ENCODE measurements at regions not wholly inside any gene's neighbourhood (a gene's known extent, or its start where the extent isn't known, plus 50 kb on each side); places are given as distances from the start of the nearest gene placed in this dataset.

DNA sequence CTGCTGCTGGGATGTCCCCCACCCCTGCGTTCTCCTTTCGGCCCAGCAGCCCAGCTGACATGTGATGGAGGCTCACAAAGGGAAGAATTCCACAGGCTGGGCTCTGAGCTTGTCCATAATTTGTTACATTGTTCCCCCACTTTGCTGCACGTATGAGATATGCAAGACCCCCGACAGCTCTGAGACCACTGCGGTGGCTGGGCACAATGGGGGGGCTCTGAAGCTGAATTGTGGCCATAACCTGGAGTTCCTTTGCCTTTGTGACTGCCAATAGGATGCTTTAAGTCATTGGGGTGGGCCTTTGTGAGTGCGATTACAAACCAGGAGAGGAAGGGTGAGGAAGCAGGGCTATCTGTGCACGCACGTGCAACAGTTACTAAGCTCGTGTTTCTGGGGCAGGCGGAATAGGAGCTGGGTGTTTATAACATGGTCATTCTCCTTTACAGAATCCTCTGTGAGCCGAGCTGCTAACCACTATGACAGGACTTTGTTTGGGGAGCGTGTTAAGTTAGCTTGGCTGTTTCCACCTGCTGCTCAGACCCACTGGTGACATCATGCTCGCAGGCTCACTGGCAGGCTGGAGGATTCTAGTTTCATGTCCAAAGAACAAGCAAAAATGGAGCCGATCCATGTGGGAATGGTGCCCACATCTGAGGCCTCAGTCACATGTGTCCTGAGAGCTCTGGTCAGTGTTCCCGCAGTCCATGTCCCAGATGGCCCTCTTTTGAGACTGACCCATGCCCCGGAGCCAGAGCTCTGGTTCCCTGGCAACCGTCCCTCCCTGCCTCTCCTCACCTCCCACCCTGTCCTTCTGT is 208.3 kb upstream of the SALL1 start:
- no peak for DNase-seq

DNA sequence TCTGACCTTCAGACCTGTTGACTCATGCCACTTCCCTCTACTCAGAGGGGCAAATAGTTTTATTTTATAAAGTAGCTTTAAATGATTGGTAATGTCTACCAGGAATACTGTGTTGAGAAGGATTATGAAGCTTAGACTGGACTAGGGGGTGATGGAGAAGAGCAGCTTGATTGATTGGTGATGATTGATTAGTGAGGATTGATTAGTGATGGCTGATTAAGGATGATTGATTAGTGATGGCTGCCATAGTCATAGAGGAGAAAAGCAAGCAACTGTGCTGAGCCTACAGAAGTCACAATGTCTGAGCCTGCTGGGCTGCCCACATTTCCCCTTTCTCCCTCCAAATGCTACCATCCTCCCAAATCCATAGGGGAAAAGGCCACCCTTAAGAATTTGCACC is 206.8 kb upstream of the SALL1 start:
- no peak for DNase-seq

DNA sequence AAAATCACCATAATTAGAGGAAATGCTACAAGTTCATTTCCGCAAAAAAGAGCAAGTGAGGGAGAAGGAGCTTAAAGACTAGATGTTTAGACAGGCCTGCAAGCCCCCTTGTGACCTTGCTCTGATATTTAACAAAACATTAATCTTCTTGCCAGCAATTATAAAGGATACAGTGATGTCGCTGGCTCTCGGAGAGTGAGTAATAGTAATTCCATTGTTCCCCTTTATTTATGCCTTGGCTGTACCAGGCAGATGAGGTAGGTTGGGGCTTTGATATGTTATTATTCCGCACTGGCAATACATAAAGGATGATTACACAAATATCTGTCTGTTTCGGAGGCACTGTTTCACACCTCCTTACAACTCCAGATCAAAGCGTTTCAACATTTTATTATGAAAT is 204.8 kb upstream of the SALL1 start:
- no peak for DNase-seq

DNA sequence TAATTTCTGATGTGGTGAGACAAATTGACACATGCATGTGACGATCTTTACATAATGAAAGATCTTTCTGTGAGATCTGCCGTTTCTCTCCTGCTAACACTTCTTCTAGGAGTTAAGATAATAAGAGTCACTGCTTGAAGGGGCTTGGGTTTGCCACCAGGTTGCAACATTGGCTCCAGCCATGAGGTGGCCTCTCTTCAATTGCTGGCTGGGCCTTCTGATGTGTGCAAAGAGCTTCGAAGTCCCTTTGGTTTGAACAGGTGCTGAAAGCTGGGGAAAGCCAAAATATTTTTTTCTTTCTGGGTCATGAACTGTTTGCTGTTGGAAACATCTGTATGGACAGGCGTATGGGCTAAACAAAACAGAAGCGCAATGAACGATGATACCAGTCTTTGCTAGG is 204.1 kb upstream of the SALL1 start:
- no peak for DNase-seq

DNA sequence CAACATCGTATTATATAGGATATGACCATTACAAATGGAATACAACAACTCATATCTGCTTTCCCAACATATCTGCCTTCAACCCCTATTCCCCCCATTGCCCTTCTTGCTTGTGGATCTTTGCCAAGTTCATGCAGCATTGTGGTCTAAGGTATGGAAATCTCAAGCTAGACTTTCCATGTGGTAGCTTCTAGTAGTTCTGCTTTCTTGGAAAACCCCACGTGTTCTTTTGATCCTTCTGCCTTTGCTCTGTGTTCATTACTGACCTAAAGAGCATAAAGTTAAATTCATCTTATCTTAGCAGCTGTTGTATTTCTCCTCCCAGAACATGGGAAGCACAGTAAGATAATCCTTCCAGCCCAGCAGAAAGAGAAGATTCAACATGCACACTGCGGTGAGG is 202.0 kb upstream of the SALL1 start:
- DNase-seq = no peak

DNA sequence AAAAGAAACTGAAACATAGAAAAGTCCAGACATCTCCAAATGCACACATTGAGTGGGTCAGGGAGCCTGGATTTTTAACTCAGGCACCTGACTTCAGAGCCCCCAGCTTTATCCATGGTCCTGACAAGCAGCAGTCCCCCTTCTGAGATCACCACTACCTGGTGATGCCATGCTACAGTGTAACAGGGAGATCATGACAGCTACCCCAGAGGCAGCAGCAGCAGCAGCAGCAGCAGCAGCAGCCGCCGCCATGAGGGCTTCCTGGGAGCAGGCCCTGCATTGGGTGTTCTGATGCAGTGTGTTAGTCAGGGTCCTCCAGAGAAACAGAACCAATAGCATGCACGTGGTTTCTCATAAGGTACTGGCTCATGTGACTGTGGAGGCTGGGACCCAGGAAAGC is 198.6 kb upstream of the SALL1 start:
- DNase-seq = no peak

DNA sequence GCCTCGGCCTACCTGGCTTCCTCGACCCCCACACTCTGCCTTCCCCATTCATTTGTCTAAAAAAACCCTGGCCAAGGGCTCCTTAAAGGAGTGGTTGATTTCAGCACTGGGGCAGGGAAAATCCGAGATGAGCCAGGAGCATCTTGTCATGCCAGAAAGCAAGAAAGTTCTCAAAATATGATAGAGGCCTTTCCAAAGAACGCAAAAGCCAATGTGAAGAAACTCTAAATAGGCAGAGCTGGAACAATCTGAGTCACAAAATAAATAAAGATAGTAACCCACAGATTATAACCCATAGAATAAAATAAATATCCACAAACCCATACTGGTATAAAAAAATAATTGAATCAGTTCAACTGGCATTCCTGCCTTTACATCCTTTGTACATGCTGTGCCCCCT is 192.3 kb upstream of the SALL1 start:
- DNase-seq = no peak

DNA sequence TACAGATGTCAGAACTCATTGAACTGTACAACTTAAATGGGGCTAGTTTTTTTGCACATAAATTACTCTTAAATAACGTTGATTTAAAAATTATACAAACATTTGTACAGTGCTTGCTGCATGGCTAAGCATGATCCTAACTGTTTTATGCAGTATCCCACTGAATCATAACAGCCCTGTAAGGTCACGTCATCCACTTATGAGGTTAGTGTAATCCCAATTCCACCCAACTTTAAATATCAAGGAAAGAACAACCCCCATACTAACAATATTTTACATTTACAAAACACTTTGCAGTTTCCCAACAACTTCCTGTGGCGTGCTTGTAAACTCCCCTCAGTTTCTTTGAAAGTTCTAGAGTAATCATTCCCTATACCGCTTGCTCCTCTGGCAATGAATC is 190.1 kb upstream of the SALL1 start:
- DNase-seq = no peak

DNA sequence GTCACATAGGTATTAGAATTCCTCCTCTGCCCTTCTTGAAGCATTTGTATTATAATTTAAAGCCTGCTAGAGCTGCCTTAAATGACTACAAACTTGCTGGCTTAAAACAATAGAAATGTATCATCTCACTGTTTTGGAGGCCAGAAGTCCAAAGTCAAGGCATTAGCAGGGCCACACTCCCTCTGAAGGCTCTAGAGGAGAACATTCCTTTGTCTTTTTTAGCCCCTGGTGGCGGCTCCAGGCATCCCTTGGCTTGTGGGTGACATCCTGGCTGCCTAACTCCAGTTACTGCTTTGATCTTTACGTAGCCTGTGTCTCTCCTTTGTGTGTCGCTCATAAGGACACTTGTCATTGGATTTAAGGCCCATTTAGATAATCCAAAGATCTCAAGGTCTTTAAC is 186.6 kb upstream of the SALL1 start:
- DNase-seq = no peak

DNA sequence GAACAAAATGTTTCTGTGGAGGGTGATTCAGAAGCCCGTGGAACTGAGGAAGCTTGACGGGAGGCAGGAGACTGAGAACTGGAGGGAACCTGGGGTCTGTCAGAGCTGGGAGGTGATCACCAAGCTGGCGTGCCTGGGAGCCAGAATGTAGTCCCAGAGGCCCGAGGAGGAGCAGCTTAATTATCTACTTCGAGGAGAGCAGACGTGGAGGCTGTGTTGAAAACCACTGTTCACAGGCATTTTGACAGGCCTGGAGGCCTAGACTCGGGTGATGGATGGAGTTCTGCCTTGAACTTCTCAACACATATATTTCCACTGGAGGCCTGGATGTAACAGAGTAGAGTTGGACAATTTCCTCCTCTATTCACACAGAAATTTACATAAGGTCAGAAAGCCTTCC is 177.7 kb upstream of the SALL1 start:
- no peak for DNase-seq

DNA sequence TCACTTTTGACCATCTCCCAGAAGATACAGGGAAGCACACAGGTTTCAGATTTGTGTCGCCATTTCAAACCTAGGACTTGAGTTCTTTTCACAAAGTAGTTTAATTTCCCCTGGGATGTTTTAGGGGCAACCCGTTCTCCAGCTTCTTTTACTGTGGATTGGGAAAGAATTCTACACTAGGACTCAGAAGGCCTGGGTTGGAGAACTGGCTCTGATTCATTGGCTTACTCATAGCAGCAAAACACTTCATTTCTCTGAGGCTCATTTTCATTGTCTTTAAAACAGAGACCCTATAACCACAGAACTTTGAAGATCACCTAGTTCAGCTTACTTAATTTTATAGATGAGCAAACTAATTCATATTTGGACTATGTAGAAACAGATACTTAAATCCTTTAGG is 175.9 kb upstream of the SALL1 start:
- DNase-seq = no peak

DNA sequence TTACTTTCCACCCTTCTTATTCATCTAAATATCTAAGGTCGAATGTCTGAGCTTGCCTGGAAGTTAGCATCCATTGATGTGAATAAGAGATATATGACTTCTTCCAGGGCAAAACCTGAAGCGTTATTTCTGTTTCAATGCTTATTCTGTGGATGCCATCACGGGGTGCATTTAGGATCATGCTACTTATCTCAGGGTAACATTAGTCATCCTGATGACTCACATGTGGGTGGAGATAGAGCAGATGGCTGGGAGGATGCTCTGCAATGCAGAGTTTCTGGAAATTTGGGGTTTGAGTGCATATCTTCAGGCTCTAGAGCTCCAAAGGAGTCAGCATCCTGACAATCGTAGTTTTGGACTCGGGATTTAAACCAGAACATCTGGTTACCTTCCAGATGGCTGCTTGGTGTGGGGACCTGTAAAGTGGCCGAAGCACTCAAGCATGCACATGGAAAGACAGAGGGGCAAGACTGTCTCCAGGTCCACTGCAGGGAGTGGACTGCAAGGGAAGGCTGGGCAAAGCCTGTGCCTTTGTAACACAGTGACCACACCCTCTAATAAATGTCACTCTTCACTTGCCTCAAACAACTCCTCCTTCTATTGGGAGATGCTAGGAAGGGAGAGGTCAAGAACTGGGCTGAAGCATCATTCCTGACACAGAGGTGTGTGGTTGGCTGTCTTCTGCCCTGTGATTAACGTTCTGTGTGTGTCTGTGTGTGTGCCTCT is 175.2 kb upstream of the SALL1 start:
- DNase-seq = no peak

DNA sequence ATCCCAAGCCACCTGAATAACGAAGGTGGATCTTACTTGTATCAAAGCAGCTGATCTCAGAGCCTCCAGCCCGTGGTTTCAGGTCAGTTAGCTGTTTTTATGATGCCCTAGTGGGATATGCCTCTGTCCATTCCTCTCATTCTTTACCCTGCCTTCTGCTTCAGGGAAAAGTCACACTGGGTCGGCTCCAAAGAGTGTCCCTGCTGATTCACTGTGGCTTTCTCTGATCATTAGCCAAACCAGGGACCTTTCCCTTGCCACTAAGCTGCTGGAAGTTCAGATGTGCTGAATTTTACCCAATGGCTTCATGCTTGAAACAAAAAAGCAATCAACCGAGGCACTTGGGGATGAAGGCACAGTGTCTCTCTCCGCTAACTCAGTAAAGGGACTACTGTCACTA is 170.2 kb upstream of the SALL1 start:
- DNase-seq = no peak

DNA sequence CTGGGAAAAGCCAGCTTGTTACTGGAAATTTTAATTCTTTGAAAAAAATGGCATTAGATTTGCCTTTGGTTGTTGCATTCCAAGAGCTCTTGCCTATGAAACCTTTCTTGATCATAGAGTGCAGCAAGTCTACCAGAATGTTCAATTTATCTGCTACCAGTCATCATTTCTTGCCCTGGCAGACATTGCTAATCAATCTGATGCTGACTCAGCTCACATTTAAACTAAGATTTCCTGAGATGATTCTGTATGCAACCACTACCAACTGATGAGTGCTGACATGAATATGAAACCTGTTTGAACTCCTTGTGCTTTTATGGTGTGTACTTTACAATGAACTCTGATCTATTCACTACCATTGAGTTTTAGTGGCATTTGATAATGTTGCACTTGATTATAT is 166.5 kb upstream of the SALL1 start:
- no peak for DNase-seq

DNA sequence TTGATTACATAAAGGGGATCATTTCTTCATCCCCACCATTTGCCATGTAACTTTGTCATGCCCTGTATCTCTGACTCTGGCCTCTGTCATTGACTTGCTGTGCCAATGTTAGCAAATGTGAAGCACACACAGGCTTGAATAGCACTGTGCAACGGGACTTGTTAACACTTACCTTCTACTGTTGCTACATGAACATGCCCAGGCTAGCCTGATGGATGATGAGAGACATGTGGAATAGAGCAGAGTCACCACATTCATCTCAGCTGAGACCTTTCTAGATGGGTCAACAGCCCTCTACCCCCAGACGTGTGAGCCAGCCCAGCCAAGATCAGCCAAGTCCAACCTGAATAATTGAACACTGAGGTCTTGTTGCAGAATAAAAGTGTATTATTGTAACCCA is 162.1 kb upstream of the SALL1 start:
- no peak for DNase-seq

DNA sequence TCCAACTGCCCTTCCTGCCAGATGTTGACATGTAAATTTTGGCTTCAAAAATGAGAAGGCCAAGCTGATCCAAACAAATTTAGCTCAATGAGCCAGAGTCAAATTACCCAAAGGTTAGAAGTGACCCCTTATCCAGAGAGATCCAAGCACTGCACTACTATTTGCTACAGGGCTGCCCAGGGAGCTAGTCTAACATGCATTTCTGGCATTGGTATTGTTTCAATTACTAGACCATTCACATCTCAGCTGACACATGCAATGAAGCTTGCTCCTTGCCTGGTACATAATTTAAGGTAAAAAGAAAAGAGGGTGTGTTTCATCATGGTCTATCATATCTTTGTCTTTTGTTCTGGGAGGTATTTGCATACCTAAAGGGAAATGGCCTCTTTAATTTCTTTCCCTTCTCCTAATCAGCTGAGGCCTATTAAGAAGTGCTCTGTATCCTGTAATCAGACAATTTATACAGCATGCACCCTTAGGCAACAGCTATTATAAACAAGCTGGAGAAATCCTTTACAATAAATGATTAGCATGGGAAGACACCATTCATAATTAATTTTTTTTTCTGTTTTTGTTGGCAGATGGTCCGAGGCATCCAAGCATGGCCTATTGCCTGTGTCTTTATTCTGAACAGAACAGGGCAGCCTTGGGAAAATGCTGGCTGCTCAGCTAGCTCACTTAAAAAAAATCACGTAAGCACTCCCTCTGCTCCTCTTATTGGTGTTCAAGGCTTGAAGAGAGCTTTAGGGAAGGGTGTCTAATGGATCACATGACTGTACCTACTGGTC is 161.5 kb upstream of the SALL1 start:
- DNase-seq = no peak

DNA sequence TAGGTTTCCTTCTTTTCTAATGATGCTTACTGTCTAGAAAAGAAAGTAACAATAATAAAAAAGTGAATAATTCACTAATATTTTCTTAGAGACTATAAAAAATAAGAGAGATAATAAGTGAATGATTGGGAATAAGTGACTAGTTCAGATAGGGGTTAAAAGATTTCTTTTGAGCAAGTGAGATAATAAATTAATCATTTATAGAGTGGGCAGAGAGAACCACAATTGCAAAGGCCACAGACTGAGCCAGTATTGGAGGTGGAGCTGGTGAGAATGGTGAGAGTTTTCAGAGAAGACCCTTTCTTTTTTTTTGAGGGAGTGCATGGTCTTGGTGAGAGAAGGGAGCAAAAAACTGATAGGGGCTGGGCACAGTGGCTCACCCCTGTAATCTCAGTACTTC is 159.1 kb upstream of the SALL1 start:
- no peak for DNase-seq

DNA sequence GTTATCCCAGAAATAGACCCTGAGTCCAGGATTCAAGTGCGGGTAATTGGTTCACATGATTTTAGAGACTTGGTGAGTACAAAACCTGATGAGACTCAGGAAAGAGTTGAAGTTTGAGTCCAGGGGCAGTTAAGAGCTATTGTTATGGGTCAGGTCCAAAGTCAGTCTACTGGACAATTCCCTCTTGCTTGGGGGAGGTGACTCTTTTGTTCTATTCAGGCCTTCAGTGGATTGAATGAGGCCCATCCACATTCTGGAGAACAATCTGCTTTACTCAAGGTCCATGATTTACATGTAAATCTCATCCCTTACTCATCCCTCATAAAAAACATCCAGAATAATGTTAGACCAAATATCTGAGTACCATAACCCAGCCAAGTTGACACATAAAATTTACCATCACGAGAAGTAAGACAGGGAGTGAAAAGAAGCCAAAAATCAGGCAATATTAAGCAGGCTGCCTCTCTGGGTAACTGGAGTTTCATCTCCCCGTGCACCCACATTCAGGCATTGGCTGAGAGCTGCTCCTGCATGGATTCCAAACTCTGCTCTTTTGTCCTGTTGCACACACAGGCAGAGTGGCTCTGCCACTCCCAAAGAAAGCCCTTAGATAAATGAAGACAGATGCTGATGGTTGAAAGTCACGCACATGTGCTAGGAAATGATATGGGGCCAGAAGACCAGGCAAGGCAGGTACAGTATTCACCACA is 156.0 kb upstream of the SALL1 start:
- DNase-seq = no peak

DNA sequence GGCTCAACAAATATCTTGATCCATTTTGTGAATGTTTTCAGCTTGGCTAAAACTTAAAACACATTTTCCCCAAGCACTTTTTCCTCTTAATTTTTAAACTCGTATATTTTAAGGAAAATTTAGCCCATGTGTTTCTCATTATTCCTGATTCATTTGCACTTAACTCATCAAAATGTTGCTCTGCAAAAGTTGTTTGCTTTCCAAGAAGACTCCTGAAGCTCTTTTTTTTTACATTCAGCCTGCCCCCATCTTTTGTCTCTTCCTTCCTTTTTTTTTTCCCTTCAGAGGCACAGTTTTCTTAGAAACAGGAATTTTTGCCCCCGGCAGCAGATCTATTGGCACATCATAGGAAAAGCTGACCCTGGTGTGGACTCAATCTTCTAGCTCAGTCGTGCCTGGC is 155.0 kb upstream of the SALL1 start:
- DNase-seq = no peak

DNA sequence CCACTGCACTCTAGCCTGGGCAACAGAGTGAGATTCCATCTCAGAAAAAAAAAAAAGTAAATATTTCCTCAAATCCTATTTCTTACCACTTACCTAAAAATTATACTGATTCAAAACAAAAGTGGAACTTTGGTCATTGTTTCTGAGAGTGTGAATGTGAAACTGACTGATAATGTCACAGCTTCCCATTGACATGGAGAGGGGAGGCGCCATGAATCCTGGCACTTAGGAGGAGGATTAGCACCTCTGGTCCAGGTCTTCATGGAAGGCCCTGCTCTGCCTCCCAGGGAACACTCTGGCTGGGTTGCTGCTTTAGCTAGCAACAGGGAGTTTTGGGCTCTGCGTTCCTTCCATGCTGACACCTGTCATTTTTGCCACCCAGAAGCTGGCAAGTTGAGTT is 154.3 kb upstream of the SALL1 start:
- no peak for DNase-seq

DNA sequence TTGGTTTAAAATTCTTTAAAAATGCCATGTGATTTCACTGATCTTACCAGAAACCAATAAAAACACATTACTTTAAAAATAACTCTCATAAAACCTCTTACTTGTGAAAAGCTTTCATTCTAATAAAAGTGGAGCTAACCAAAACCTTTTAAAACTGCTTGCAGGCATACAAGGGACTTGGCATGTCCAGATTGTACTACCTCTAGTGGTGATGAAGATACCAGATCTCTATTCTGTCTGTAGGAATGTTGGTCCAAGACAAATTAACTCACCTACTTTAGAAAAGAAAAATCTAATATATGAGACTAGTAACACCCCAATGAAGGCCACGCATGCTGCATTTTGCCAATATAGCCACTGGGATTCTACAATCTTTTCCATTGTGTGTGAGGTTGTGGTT is 151.0 kb upstream of the SALL1 start:
- DNase-seq = no peak

DNA sequence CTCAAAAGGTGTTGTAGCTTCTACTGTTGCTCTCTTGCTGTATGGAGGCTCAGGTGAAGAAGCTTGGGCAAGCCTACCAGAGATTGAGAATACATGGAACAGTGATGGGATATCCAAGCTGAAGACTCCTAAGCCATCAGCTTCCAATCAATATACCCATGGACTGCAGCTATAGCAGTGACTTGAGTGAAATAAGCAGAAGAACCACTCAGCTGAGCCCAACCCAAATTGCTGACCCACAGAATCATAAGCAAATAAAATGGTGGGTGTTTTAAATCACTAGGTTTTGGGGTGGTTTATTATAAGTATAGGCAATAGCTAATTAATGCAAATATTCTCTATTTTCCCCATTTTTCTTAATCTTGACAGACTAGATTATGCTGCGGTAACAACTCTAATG is 147.7 kb upstream of the SALL1 start:
- DNase-seq = no peak
